MV-4-11 (cell line): ENCODE measurements at regions not wholly inside any gene's neighbourhood (a gene's known extent, or its start where the extent isn't known, plus 50 kb on each side); places are given as distances from the start of the nearest gene placed in this dataset.
"Not testable (repeated sequence)": the region's sequence is repeated elsewhere in the genome, so short reads cannot be mapped to it uniquely, and the experiment has no call there.

ENCODE experiments used
- DNase-seq: peaks from one replicate; lab custom pipeline; 2025; lab: John Stamatoyannopoulos, UW

GRCh38 chr6:106745824-106746582 is 116.6 kb downstream of the QRSL1 start:
- DNase-seq, result no peak

GRCh38 chr6:106745197-106745770 is 115.9 kb downstream of the QRSL1 start:
- no peak for DNase-seq

- no peak for DNase-seq
Observed at GRCh38 chr6:106744781-106745180, 115.4 kb downstream of the QRSL1 start.

DNA sequence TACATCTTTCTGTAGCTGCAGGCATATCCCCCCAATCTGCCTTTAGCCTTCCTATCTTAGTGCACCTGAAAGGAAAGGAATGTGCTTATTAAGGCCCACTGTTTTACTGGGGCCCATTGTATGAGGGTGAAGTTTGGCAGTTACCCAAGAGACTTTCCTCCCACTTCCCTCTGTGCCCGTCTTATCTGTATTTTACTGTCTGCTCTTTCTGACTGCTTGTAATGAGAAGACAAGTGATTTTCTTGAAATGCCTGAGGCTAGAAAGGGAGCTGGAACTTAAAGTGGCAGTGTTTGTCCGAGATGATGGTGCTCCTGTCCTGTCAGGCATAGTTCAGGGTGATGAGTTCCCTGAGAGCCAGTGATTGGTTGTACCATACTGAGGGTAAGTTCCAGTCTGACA is 114.7 kb downstream of the QRSL1 start:
- DNase-seq, result not testable (repeated sequence)

DNA sequence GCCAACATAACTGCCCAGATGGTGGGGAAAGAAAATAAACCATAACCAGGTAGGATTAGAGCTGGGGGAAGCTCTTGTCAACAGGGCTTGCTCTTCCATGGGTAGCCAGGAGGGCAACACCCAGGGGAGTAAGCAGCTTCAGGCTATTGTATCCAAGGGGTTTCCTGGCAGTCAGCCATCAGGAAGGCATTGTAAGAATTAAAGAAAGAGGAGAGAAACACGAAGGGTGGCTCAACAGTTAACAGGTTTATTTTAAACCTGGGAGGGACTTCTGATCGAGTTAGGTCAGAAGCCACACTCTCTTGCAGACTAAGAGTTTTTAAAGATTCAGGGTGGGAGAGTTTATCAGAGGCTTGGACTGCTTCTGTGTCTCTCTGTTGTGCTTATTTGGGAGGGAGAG is 114.2 kb downstream of the QRSL1 start:
- no peak for DNase-seq

GRCh38 chr6:106740287-106740686 is 110.9 kb downstream of the QRSL1 start:
- no peak for DNase-seq

GRCh38 chr6:106739387-106739786 is 110.0 kb downstream of the QRSL1 start:
- DNase-seq, result no peak

GRCh38 chr6:106736502-106736901 is 107.1 kb downstream of the QRSL1 start:
- no peak for DNase-seq

DNA sequence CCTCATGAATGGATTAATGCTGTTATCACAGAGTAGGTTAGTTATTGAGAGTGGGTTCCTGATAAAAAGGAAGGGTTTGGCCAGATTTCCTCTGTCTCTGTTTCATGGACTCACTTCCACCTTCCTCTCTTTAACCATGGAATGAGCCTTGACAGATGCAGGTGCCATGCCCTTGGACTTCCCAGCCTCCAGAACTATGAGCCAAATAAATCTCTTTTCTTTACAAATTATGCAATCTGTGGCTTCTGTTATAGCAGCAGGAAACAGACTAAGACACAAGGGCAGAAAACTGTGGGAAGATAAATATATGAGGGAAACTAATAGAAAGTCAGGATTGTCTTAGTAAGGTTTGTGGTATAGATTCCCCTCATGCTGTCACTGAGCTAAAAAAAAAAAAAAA is 106.5 kb downstream of the QRSL1 start:
- DNase-seq, result no peak

- DNase-seq, result no peak
Observed at GRCh38 chr6:106735136-106735633, 105.8 kb downstream of the QRSL1 start.

- no peak for DNase-seq
Observed at GRCh38 chr6:106733386-106733785, 104.0 kb downstream of the QRSL1 start.

DNA sequence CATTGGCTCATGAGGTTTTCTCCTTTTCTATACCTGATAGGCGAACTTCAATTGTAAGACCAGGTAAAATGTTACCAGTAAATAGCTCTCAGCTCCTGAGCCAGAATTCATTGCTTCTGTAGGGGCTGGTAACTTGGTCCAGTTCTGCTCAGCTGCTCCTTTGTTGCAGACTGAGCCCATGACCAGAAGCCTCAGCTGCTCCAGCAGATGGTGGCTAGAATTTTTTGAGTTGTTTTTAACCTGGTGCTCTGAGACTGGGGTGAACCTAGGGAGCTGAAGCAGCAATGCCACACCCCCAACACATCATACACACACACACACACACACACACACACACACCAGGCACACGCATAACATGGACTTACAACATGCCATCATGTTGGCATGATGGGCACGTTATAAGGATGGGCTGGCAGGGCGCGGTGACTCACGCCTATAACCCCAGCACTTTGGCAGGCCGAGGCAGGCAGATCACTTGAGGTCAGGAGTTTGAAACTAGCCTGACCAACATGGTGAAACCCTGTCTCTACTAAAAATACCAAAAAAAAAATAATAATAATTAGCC is 103.1 kb downstream of the QRSL1 start:
- no peak for DNase-seq

GRCh38 chr6:106731843-106732160 is 102.4 kb downstream of the QRSL1 start:
- no peak for DNase-seq

DNA sequence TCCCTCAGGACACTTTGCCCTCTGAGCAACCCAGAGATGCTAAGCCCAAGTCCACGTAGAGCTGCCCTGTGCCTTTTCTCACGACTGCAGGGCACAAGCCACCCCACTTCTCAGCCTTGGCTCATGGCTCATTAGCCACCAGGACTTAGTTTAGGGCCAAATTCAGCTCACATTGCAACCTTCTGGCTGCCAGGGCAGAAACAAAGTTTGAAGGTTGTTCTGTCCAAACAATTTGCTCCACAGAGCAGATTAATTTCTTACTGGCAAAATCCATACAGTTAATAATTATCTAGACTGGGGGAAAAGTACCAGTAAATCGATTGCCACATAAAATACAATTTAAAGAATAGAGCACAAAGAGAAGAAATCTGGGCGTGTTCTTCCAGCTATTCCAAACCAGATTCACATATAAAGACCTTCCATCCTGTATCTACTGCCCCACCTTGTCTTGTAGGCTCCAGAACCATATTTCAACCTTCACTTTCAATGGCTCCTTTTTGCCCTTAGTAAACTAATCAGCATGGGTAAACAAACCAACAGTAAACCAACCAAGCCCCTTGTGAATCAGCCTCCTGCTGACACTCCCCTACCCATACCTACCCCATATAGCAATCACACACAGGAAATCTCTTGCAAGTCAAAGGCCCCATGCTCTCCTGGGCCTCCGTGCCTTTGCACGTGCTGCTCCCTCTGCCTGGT is 101.9 kb downstream of the QRSL1 start:
- DNase-seq, result no peak

DNA sequence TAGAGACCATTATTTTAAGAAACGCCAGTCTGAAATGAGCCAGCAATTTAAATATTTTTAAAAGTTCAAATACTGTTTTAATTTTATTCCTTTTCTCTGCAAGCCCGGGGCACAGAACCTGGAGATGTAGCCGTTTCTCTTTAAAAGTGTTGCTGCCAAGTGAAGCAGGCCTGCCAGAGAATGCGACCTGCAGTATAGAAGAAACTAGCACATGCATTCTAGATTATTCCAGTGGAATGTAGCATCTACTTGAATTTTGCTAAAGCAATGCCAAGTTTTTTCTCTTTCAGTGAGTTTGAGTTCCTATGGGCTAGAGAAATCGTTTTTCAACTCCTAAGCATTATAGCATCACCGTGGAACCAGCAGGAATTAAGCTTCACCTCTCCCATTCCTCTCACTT is 101.3 kb downstream of the QRSL1 start:
- no peak for DNase-seq

DNA sequence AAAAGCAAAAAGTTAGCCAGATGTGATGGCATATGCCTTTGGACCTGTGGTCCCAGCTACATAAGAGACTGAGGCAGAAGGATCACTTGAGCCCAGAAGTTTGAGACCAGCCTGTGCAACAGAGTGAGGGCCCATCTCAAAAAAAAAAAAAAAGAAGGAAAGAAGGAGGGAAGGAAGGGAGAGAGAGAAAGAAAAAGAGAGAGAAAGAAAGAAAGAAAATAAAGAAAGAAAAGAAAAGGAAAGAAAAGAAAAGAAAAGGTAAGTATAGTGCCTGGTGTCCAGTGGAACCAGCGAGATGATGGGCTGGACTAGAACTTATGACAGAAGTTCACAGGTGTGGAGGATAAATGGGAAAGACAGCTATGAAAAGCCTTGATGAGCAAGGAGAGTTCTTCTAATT is 100.9 kb downstream of the QRSL1 start:
- DNase-seq, result no peak

DNA sequence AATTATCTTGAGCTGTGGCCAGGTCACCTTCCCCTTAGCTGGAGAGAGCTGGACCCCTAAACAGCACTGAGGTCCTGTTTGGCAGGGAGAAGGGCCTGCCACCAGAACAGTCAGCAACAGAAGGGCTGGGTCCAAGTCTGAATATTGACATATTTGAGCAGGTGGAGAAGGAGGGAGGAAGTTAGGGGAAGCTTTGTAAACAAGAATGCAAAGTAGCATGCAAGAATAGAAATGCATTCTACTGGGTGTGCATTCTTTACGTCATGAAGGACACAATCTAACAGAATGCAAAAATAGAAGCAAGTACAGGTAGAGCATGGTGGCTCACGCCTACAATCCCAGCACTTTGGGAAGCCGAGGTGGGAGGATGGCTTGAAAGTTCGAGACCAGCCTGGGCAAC is 100.5 kb downstream of the QRSL1 start:
- DNase-seq, result no peak

DNA sequence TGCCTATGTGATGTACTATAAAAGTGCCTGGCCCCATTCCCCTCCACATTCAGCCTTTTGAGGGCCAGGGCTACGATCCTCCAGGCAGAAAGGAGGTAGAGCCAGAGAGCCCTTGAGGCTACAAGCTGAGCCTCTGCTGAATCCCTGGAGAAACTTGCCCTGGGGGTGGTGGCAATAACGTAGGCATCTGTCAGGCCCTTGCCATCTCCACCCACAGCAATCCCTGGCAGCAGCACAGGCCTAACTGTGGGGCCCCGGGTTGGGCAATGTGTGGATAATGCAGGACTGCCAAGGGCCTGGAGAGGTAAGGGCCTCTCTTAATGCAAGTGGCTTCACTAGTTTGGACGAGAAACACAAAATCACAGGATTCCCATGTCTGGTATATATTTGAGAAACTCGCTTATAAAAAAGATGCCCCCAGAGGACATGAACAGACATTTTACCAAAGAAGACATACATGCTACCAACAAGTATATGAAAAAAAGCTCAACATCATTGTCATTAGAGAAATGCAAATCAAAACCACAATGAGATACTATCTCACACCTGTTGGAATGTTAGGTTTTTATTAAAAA is 99.0 kb downstream of the QRSL1 start:
- DNase-seq, result no peak

DNA sequence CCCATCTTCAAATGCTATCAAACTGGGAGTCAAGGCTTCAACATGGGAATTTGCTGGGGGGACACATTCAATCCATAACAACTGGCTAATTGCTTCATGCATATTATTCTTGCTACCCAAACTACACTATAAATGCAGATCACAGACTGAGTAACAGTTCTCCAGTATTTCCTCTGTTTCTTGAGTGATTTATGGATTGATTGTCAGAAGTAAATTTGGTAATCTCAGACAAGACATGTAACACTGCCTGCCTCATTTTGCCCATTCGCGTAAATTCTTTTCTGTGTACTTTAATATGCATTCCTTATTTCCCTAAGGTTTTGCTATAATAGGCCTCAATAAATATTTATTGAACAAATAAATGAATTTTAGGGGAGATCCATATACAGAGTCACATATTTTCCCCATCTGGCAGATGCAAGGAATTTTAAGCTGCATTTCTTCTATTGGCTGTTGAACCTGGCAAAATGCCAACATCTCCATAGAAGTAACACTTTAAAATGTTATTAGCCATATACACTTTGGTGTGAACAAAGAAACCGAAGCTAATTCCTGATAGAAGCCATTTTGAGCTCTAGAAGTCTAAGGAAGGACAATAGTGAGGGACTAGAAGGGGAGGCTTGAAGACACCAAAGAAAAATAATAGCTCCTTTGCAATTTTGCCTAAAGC is 98.2 kb downstream of the QRSL1 start:
- DNase-seq, result no peak

- no peak for DNase-seq
Observed at GRCh38 chr6:106724848-106725247, 95.5 kb downstream of the QRSL1 start.

DNA sequence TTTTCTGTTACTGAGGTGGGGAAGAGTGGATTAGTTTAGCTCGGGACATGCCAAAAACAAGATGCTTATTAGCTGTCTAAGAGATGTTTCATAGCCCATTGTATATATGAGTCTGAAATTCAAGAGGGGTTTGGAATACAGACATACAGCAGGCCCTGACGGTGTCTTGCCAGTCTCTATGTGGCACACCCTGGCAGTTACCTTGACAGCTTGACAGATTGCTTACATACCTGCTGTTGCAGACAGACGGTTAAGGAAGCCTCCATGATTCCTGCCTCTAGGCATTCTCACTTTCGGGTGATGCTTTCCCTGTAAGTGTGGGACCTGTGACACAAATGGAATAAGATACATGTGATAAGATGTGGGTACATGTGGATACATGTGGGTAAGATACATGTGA is 95.0 kb downstream of the QRSL1 start:
- DNase-seq, result no peak

DNA sequence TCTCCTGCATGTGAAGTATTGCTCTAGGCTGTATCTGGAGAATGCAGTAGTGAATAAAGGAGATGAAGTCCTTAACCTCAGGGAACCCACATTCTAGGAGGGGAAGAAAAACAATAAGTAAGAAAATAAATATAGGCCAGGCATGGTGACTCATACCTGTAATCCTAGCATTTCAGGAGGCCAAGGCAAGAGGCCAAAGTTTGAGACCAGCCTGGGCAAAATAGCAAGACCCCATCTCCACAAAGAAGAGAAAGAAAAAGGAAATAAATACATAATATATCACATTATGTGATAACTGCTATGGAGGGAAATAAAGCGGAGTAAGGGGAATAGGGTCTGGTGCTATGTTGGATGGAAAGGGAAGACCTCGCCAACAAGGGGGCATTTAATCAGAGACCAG is 94.0 kb downstream of the QRSL1 start:
- not testable (repeated sequence) for DNase-seq
